Osteoblast (primary cell): ENCODE measurements at regions not wholly inside any gene's neighbourhood (a gene's known extent, or its start where the extent isn't known, plus 50 kb on each side); places are given as distances from the start of the nearest gene placed in this dataset.

Source experiments
- DNase-seq: peaks from one replicate; pipeline ENCODE4 v3.0.0; 2011; ENCODE audit warnings: low spot score, mixed read lengths; ENCODE audit not compliant: insufficient read length; ENCODE audit errors: missing footprints
- H2AFZ ChIP-seq: 2 replicates; pipeline ENCODE4 v1.6.0; 2011; ENCODE audit warnings: mild to moderate bottlenecking, low read length
- H3K27ac ChIP-seq: 2 replicates; pipeline ENCODE4 v1.5.1; 2011; ENCODE audit warnings: mild to moderate bottlenecking, low read depth, low read length, moderate library complexity
- H3K27me3 ChIP-seq: 2 replicates; pipeline ENCODE4 v1.6.0; 2012; ENCODE audit warnings: mild to moderate bottlenecking, control low read depth, inconsistent platforms, low read length, moderate library complexity; ENCODE audit not compliant: insufficient read depth
- H3K36me3 ChIP-seq: 2 replicates; pipeline ENCODE4 v1.5.1; 2011; ENCODE audit warnings: mild to moderate bottlenecking, low read length, control low read depth, moderate library complexity; ENCODE audit not compliant: insufficient read depth
- H3K4me1 ChIP-seq: 2 replicates; pipeline ENCODE4 v1.5.1; 2011; ENCODE audit warnings: mild to moderate bottlenecking, low read length, control low read depth, moderate library complexity; ENCODE audit not compliant: insufficient read depth
- H3K4me2 ChIP-seq: 2 replicates; pipeline ENCODE4 v1.6.0; 2011; ENCODE audit warnings: mild to moderate bottlenecking, low read length; ENCODE audit not compliant: insufficient read depth
- H3K4me3 ChIP-seq: fragments of 200-600 bp; sonication (generic); 3 replicates; pipeline ENCODE4 v1.5.1; 2012; ENCODE audit warnings: mild to moderate bottlenecking, low read length, inconsistent platforms; ENCODE audit not compliant: insufficient read depth
- H3K79me2 ChIP-seq: 2 replicates; pipeline ENCODE4 v1.6.0; 2012; ENCODE audit warnings: mild to moderate bottlenecking, low read length, control low read depth, inconsistent platforms; ENCODE audit not compliant: insufficient read depth
- H3K9me3 ChIP-seq: 2 replicates; pipeline ENCODE4 v1.5.1; 2011; ENCODE audit warnings: low read depth, low read length, control low read depth
- H4K20me1 ChIP-seq: 2 replicates; pipeline ENCODE4 v1.6.0; 2012; ENCODE audit warnings: mild to moderate bottlenecking, low read length, control low read depth; ENCODE audit not compliant: insufficient read depth
- TF ChIP-seq, protein P1 (sequence below): IDR thresholded peaks from 2 replicates; pipeline ENCODE4 v1.5.1; 2011; ENCODE audit warnings: mild to moderate bottlenecking, low read depth, low read length, moderate library complexity; ENCODE audit errors: extremely low read depth

DNA sequence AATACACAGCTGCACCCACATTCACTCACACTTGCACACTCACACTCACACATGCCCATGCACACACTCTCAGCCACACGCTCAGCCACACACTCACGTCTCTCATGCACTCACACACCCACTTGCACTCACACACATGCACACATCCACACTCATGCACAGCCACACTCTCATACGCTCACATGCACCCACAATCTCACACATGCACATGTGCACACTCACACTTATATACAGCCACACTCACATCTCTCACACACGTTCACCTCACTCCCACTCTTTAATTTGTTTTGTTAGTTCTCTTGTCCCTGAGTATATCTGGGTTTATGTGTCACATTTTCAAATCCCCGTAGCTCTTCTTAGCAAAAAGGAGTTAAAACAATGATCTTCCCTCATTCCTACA is 114.9 kb downstream of the LRATD1 start:
- DNase-seq = no peak
- no peak overlapping the region for H3K4me3 ChIP-seq
- H3K4me2 ChIP-seq = no peak overlapping the region
- H2AFZ ChIP-seq = no peak overlapping the region
- TF ChIP-seq, protein P1, sequence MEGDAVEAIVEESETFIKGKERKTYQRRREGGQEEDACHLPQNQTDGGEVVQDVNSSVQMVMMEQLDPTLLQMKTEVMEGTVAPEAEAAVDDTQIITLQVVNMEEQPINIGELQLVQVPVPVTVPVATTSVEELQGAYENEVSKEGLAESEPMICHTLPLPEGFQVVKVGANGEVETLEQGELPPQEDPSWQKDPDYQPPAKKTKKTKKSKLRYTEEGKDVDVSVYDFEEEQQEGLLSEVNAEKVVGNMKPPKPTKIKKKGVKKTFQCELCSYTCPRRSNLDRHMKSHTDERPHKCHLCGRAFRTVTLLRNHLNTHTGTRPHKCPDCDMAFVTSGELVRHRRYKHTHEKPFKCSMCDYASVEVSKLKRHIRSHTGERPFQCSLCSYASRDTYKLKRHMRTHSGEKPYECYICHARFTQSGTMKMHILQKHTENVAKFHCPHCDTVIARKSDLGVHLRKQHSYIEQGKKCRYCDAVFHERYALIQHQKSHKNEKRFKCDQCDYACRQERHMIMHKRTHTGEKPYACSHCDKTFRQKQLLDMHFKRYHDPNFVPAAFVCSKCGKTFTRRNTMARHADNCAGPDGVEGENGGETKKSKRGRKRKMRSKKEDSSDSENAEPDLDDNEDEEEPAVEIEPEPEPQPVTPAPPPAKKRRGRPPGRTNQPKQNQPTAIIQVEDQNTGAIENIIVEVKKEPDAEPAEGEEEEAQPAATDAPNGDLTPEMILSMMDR = no peak
- no peak overlapping the region for H3K27ac ChIP-seq
- H3K4me1 ChIP-seq = no peaks in the 10 kb centered on the region
- H3K9me3 ChIP-seq = no peaks in the 10 kb centered on the region
- no peaks in the 10 kb centered on the region for H3K79me2 ChIP-seq
- H3K36me3 ChIP-seq = no peaks in the 10 kb centered on the region
- no peaks in the 10 kb centered on the region for H3K27me3 ChIP-seq
- no peaks in the 10 kb centered on the region for H4K20me1 ChIP-seq

- no peak for DNase-seq
- no peak overlapping the region for H3K4me3 ChIP-seq
- no peak overlapping the region for H3K27ac ChIP-seq
- no peaks in the 10 kb centered on the region for H4K20me1 ChIP-seq
- TF ChIP-seq, protein P1 = no peak
- no peaks in the 10 kb centered on the region for H3K27me3 ChIP-seq
- H3K4me2 ChIP-seq = no peak overlapping the region
- no peaks in the 10 kb centered on the region for H3K9me3 ChIP-seq
- H3K36me3 ChIP-seq = no peaks in the 10 kb centered on the region
- H3K4me1 ChIP-seq = no peaks in the 10 kb centered on the region
- H3K79me2 ChIP-seq = no peaks in the 10 kb centered on the region
- H2AFZ ChIP-seq = no peak overlapping the region
These were observed 117.4 kb downstream of the LRATD1 start for GRCh38 chr2:14749884-14750283.

GRCh38 chr2:14750433-14750832 is 117.9 kb downstream of the LRATD1 start:
- Histone ChIP-seq H3K27ac (no peak overlapping the region), H3K4me3 (no peak overlapping the region), H4K20me1 (no peaks in the 10 kb centered on the region), H3K9me3 (no peaks in the 10 kb centered on the region), H3K79me2 (no peaks in the 10 kb centered on the region), H3K4me1 (no peaks in the 10 kb centered on the region), H3K36me3 (no peaks in the 10 kb centered on the region), H3K4me2 (no peak overlapping the region), H2AFZ (no peak overlapping the region), H3K27me3 (no peaks in the 10 kb centered on the region)
- TF ChIP-seq, protein P1 = no peak
- DNase-seq = no peak

DNA sequence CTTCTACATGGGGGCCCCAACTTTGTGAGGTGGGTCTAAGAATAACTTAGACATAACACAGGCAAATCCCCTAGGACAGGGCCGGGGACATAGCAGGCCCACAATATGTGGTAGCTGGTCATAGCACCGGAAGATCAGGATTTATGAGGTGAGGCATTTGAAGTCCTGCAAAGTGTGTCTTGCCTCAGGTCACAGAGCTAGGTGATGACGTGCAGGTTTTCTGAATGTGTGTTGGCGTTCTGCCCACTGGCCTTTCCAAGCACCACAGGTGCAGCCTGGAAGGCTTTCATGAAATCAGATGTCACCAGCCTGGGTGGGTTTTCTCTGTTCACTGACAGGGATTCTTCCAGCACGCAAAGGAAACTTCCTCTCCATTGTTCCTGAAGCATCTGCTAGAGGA is 119.1 kb downstream of the LRATD1 start:
- no peaks in the 10 kb centered on the region for H3K27me3 ChIP-seq

More for the DNA sequence above, 119.1 kb downstream of the LRATD1 start:
- Histone ChIP-seq H3K9me3 (no peaks in the 10 kb centered on the region), H3K4me1 (peaks cover 8% of the 10 kb centered on the region), H2AFZ (no peak overlapping the region), H3K27ac (no peak overlapping the region), H4K20me1 (no peaks in the 10 kb centered on the region), H3K36me3 (no peaks in the 10 kb centered on the region), H3K4me2 (no peak overlapping the region), H3K4me3 (no peak overlapping the region), H3K79me2 (no peaks in the 10 kb centered on the region)
- TF ChIP-seq, protein P1 = no peak
- no peak for DNase-seq
